D721Med (cell line): ENCODE measurements at regions not wholly inside any gene's neighbourhood (a gene's known extent, or its start where the extent isn't known, plus 50 kb on each side); places are given as distances from the start of the nearest gene placed in this dataset.

Experiments
- DNase-seq: peaks from one replicate; pipeline ENCODE4 v3.0.0; 2011; ENCODE audit warnings: low spot score; ENCODE audit not compliant: insufficient read length
- FAIRE-seq: peaks from 2 replicates; lab custom pipeline; 2011; peaks lifted over from hg19 to GRCh38; lab: Jason Lieb, UNC
- TF ChIP-seq, protein P1 (sequence below): IDR thresholded peaks from 2 replicates; pipeline ENCODE4 v1.5.1; 2012; ENCODE audit warnings: mild to moderate bottlenecking, control low read depth; ENCODE audit not compliant: insufficient read depth; ENCODE audit errors: missing control alignments

GRCh38 chr3:102745881-102746280, 311.1 kb downstream of the ZPLD1 start:
- TF ChIP-seq, protein P1, sequence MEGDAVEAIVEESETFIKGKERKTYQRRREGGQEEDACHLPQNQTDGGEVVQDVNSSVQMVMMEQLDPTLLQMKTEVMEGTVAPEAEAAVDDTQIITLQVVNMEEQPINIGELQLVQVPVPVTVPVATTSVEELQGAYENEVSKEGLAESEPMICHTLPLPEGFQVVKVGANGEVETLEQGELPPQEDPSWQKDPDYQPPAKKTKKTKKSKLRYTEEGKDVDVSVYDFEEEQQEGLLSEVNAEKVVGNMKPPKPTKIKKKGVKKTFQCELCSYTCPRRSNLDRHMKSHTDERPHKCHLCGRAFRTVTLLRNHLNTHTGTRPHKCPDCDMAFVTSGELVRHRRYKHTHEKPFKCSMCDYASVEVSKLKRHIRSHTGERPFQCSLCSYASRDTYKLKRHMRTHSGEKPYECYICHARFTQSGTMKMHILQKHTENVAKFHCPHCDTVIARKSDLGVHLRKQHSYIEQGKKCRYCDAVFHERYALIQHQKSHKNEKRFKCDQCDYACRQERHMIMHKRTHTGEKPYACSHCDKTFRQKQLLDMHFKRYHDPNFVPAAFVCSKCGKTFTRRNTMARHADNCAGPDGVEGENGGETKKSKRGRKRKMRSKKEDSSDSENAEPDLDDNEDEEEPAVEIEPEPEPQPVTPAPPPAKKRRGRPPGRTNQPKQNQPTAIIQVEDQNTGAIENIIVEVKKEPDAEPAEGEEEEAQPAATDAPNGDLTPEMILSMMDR = peak; percentile 35
- DNase-seq = no peak

DNA sequence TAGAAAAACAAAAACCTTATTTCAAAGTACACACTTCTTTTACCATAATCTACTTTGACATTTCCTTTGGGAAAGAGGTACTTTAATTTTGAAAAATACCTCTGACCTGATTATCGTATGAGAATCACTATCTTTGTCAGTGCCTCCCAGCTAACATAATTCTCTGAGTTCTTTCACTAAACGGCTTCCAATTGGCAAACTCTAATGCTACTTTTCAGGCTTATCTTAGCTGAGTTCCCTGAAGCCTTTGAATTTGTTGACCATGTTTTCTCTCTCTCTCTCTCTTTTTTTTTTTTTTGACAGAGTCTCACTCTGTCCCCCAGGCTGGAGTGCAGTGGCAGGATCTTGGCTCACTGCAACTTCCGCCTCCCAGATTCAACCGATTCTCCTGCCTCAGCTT, 312.8 kb downstream of the ZPLD1 start:
- TF ChIP-seq, protein P1 = no peak
- no peak for DNase-seq
- no peak for FAIRE-seq

More at GRCh38 chr3:102745881-102746280, 311.1 kb downstream of the ZPLD1 start:
- no peak for FAIRE-seq

- no peak for FAIRE-seq
- DNase-seq = no peak
- TF ChIP-seq, protein P1 = no peak
Measured at GRCh38 chr3:102748646-102749045, 313.8 kb downstream of the ZPLD1 start.

DNA sequence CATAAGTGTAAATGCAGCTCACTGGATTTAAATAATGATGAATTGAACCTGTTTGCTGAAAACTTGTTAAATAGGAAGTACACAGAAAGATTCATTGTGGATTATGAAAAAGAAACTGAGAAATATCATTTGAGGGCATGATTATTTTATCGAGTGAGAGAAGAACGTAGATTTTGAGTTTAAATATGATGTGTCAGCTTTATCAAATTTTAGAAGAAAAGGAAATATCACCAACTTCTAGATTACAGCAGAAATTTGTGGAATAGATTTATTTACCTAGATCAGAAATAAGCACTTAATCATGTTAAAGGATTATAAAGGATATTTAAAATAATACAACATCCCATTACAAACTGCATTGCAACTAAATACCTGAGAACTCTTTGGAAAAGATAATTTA, 315.5 kb downstream of the ZPLD1 start:
- no peak for FAIRE-seq
- TF ChIP-seq, protein P1 = no peak
- no peak for DNase-seq

DNA sequence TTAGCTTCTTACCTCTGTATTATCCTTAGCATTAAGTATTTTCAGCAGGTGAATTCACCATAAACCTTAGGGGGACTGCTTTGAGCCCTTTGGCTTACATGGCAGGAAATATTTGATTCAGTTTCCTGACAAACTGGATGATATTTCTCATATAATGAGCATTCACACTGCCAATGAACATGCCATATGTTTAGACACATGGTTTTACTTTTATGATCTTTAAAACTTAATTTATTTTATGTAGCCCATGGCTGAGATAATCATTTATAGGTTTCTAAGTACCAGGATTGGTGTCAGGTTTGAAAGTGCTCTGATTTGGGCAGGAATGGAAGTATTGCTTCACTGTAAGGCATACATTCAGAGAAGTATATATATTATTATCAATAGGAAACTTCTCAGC, 319.1 kb downstream of the ZPLD1 start:
- TF ChIP-seq, protein P1 = no peak
- FAIRE-seq (no peak), DNase-seq (no peak)

- DNase-seq = no peak
- no peak for FAIRE-seq
- TF ChIP-seq, protein P1 = no peak
Measured at GRCh38 chr3:102756706-102757105, 321.9 kb downstream of the ZPLD1 start.

DNA sequence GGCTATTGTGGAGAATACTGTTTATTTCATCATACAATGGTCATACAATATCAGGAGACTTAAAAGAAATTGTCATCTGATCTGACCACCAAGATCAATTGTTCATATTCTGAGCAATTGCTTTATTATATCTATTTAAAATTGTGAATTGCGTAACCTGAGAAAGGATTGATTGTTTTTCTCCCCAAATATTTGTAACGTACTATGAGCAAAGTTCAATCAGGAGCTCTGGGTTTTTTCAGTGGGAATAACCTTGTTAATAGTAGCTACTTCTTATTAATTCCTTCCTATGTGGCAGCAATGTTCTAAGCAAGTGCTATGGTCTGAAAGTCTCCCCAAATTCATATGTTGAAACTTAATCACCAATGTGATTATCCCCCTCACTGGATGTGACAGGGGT, 323.1 kb downstream of the ZPLD1 start:
- TF ChIP-seq, protein P1 = no peak
- no peak for FAIRE-seq
- DNase-seq = no peak
